K562 (cell line): ENCODE measurements at regions not wholly inside any gene's neighbourhood (a gene's known extent, or its start where the extent isn't known, plus 50 kb on each side); places are given as distances from the start of the nearest gene placed in this dataset.

ENCODE experiments used
- ATAC-seq: fragments of 200-7000 bp; cut with Tn5 transposase; 3 replicates; pipeline ENCODE4 v1.9.1; 2020; ENCODE audit warnings: moderate library complexity
- BruUV-seq: library from RNA; stranded (reverse); fragments of 400-500 nt; replicated peaks from 2 replicates; lab custom pipeline; 2021; lab: Mats Ljungman, UMichigan
- CTCF ChIA-PET: fragments of 300-600 bp; formaldehyde crosslinking; extraction: SDS; loops from one replicate; lab custom pipeline; 2021; ENCODE audit warnings: low intra/inter-chr PET ratio; lab: Yijun Ruan, JAX
- POLR2A ChIA-PET: fragments of 300-600, 350-650 bp; sonication (Branson Sonifier 250); formaldehyde crosslinking; extraction: SDS; loops from one replicate; lab custom pipeline; 2021; ENCODE audit warnings: antibody characterized with exemption, inconsistent platforms; lab: Yijun Ruan, JAX
- DNase-seq, 4 experiments: peaks; one replicate each; pipeline versions ENCODE4 v3.0.0 to v3.0.0-alpha.2; 2011 to 2018; ENCODE audit warnings: low spot score in 3 of 4, mixed read lengths in 3 of 4; ENCODE audit errors: extremely low read depth in 1 of 4
- FAIRE-seq: peaks from 2 replicates; lab custom pipeline; 2011; peaks lifted over from hg19 to GRCh38; lab: Jason Lieb, UNC
- H2AFZ ChIP-seq: 2 replicates; pipeline ENCODE4 v1.6.0; 2011; ENCODE audit warnings: low read depth, low read length, control low read depth, inconsistent platforms
- H3K27ac ChIP-seq: fragments of 200-600 bp; 3 replicates; pipeline ENCODE4 v1.8.0; 2011; ENCODE audit warnings: low read depth, mild to moderate bottlenecking, control low read depth, inconsistent platforms, low read length, moderate library complexity, mixed read lengths; ENCODE audit errors: extremely low read depth
- H3K27me3 ChIP-seq, 2 experiments: fragments of 300-600 bp in 1 of 2; 2 replicates in 1 of 2; 3 replicates in 1 of 2; pipeline versions ENCODE4 v1.6.0 to v1.8.0; 2011; ENCODE audit warnings: inconsistent platforms in 2 of 2, low read length in 2 of 2, mild to moderate bottlenecking in 1 of 2, mixed read lengths in 1 of 2, moderate library complexity in 1 of 2; ENCODE audit not compliant: control insufficient read depth in 2 of 2, insufficient read depth in 2 of 2
- H3K36me3 ChIP-seq: fragments of 300-600 bp; 3 replicates; pipeline ENCODE4 v1.8.0; 2011; ENCODE audit warnings: mild to moderate bottlenecking, low read length, inconsistent platforms; ENCODE audit not compliant: control insufficient read depth, insufficient read depth
- H3K4me1 ChIP-seq, 2 experiments: fragments of 200-600 bp in 1 of 2; replicated peaks in 1 of 2; 2 replicates in 1 of 2; 3 replicates in 1 of 2; pipeline versions ENCODE4 v1.5.1 to v1.8.0; 2011; ENCODE audit warnings: inconsistent platforms in 2 of 2, low read length in 2 of 2, mild to moderate bottlenecking in 1 of 2, mixed read lengths in 1 of 2, moderate library complexity in 1 of 2; ENCODE audit not compliant: control insufficient read depth in 2 of 2, insufficient read depth in 2 of 2
- H3K4me2 ChIP-seq: 2 replicates; pipeline ENCODE4 v1.6.1; 2011; ENCODE audit warnings: low read length, control low read depth, inconsistent platforms, mixed read lengths; ENCODE audit not compliant: insufficient read depth
- H3K4me3 ChIP-seq: fragments of 200-600 bp; sonication (generic), shearing (Covaris generic); 2 replicates; pipeline ENCODE4 v1.5.1; 2016; ENCODE audit warnings: control low read depth, inconsistent platforms
- H3K79me2 ChIP-seq: fragments of 200-600 bp; 3 replicates; pipeline ENCODE4 v1.8.0; 2011; ENCODE audit warnings: low read length, inconsistent platforms; ENCODE audit not compliant: control insufficient read depth, insufficient read depth
- H3K9ac ChIP-seq, 2 experiments: 2 replicates each; pipeline versions ENCODE4 v1.6.0 to v1.6.1; 2011; ENCODE audit warnings: low read depth in 2 of 2, low read length in 2 of 2, control low read depth in 1 of 2, inconsistent platforms in 1 of 2, mild to moderate bottlenecking in 1 of 2, mixed read lengths in 1 of 2; ENCODE audit not compliant: insufficient read depth in 1 of 2
- H3K9me1 ChIP-seq: one replicate; pipeline ENCODE4 v1.6.0; 2011; ENCODE audit warnings: inconsistent platforms, mild to moderate bottlenecking, low read length, moderate library complexity; ENCODE audit not compliant: control insufficient read depth, insufficient read depth
- H3K9me3 ChIP-seq: replicated peaks from 2 replicates; pipeline ENCODE4 v1.5.1; 2011; ENCODE audit warnings: low read depth, low read length, inconsistent platforms; ENCODE audit not compliant: control insufficient read depth, insufficient read depth
- H4K20me1 ChIP-seq: replicated peaks from 2 replicates; pipeline ENCODE4 v1.6.1; 2011; ENCODE audit warnings: low read length, inconsistent platforms, mixed read lengths; ENCODE audit not compliant: control insufficient read depth, insufficient read depth
- PCBP2 ChIP-seq: fragments of 200-400 bp; formaldehyde crosslinking; IDR thresholded peaks from 2 replicates; pipeline ENCODE4 v1.6.1; 2018; ENCODE audit warnings: low read length, low read depth, mild to moderate bottlenecking, moderate library complexity; ENCODE audit not compliant: poor library complexity, severe bottlenecking
- SIRT6 ChIP-seq: IDR thresholded peaks from one replicate; pipeline ENCODE4 v1.6.1; 2012; ENCODE audit warnings: low read depth, mild to moderate bottlenecking, control low read depth, inconsistent platforms, low read length, moderate library complexity
- ZFPM2 ChIP-seq: fragments of 250-450 bp; sonication (Bioruptor Pico); IDR thresholded peaks from 2 replicates; pipeline ENCODE4 v1.5.1; 2022; ENCODE audit warnings: mild to moderate bottlenecking
- ZNF316 ChIP-seq: fragments of 450-650 bp; IDR thresholded peaks from 2 replicates; pipeline ENCODE4 v1.6.1; 2016
- WGBS: fragments of 100-300 bp; shearing (Covaris generic); methylation state at CpG from one replicate; pipeline ENCODE4 v1.1.6; 2016; ENCODE audit warnings: low coverage, mixed read lengths; ENCODE audit not compliant: insufficient coverage; ENCODE audit errors: missing lambda C conversion rate; 5-methylcytosine and 5-hydroxymethylcytosine counted together
- in situ Hi-C: fragments of 300-500 bp; cut with MboI; formaldehyde crosslinking; loops from 4 replicates; pipeline ENCODE4 v1.15.0; 2018; ENCODE audit warnings: inconsistent platforms, mixed read lengths
- intact Hi-C: fragments of 100-400 bp; cut with micrococcal nuclease; formaldehyde crosslinking; loops from 2 replicates; pipeline ENCODE4 v1.14.2; 2022

DNA sequence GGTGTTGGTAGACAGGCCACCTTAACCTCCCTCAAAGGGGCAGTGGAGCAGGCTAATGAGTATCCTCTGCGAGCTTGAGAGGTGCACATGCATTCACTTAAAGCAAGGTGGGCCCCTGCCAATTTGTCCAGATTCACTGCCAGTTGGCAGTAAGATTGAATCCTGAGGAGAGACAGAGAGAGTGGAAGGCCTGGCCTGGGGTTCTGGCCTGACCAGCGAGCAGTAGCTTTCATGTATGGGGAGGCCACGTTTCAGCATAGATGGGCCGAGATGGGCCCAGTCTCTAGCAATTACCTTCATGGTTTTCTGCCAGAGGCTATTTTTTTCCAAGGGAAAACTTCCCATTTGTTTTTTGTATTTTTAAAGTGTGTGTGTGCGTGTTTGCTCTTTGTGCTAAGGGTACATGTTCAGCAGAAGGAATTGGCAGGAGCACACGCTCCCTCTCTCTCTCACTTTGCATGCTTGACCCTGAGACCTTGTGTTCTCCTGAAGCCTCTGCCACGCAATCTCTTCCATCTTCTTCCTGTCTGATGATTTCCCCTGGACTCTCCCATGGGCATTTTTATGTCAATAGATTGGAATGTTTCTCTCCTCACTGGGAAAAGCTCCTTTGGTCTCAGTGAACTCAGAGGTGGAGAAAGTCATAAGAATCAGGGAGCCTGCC, 215.8 kb upstream of the SFRP2 start:
- ChIA-PET CTCF (no interaction called here), POLR2A (no interaction called here)
- Histone ChIP-seq H3K27ac (no peak overlapping the region), H3K27me3 (peaks cover 0 to 5% of the 10 kb centered on the region in 2 experiments; a peak in 1 of 5 replicates), H3K9me1 (no peaks in the 10 kb centered on the region), H3K9ac (no peak overlapping the region), H3K79me2 (no peaks in the 10 kb centered on the region), H3K4me3 (no peak overlapping the region), H3K36me3 (no peaks in the 10 kb centered on the region), H3K9me3 (no peaks in the 10 kb centered on the region), H4K20me1 (no peaks in the 10 kb centered on the region), H2AFZ (no peak overlapping the region), H3K4me1 (no peaks in the 10 kb centered on the region), H3K4me2 (no peak overlapping the region)
- intact Hi-C loops (no loop called here), in situ Hi-C loops (no loop called here)
- no TSS peak for BruUV-seq
- ATAC-seq (no peak), DNase-seq (no peak), FAIRE-seq (no peak)
- TF ChIP-seq PCBP2, result no peak
- WGBS, result 1% methylated on average over 7 of the region's 7 CpGs

DNA sequence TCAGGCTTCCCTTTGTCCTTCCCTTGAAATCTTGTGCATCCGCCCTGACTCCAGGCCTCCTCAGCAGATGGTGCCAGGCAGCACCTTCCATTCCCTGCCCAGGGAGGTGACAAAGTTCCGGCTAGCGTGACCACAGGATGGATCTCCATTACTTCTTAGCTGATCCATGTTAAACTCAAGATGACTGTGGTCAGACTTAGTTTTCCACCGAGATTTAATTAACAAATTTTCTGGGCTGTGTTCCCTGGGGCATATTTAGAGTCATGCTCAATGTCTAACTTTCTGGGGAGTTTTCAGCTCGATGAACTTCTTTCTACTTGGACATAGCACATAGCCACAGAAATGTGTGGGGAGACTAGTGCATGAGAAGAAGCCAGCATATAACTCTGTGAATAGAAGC, 215.1 kb upstream of the SFRP2 start:
- no peaks in the 10 kb centered on the region for H3K4me1 ChIP-seq
- no peak overlapping the region for H2AFZ ChIP-seq
- 0% methylated on average over 5 of the region's 5 CpGs for WGBS
- in situ Hi-C loops (no loop called here), intact Hi-C loops (no loop called here)
- H3K27me3 ChIP-seq, result peaks cover 0 to 5% of the 10 kb centered on the region in 2 experiments; a peak in 1 of 5 replicates
- no peaks in the 10 kb centered on the region for H3K9me1 ChIP-seq
- ATAC-seq (no peak), DNase-seq (no peak), FAIRE-seq (no peak)
- no peak overlapping the region for H3K9ac ChIP-seq
- no peaks in the 10 kb centered on the region for H3K79me2 ChIP-seq
- H3K4me2 ChIP-seq, result no peak overlapping the region
- no peaks in the 10 kb centered on the region for H3K36me3 ChIP-seq
- no TSS peak for BruUV-seq
- CTCF ChIA-PET, result no interaction called here
- TF ChIP-seq ZNF316 (no peak), SIRT6 (no peak), ZFPM2 (CRISPR knock-in tag) (no peak)
- TF ChIP-seq, all 486 proteins: peak for 0
- POLR2A ChIA-PET, result no interaction called here
- no peak overlapping the region for H3K27ac ChIP-seq
- no peaks in the 10 kb centered on the region for H4K20me1 ChIP-seq
- no peaks in the 10 kb centered on the region for H3K9me3 ChIP-seq
- H3K4me3 ChIP-seq, result no peak overlapping the region
